ENCODE measurements at regions not wholly inside any gene's neighbourhood (a gene's known extent, or its start where the extent isn't known, plus 50 kb on each side); places are given as distances from the start of the nearest gene placed in this dataset.
"Not testable (repeated sequence)": the region's sequence is repeated elsewhere in the genome, so short reads cannot be mapped to it uniquely, and the experiment has no call there.

DNA sequence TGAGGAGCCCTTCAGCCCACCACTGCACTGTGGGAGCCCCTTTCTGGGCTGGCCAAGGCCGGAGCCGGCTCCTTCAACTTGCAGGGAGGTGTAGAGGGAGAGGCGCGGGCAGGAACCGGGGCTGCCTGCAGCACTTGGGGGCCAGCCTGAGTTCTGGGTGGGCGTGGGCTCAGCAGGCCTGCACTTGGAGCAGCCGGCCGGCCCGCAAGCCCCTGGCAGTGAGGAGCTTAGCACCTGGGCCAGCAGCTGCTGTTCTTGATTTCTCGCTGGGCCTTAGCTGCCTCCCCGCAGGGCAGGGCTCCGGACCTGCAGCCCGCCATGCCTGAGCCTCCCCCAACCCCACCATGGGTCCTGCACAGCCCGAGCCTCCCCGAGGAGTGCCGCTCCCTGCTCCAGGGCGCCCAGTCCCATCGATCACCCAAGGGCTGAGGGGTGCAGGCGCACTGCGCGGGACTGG lies 101.7 kb upstream of the ADGRB3 start:
- TF ChIP-seq, protein P1, sequence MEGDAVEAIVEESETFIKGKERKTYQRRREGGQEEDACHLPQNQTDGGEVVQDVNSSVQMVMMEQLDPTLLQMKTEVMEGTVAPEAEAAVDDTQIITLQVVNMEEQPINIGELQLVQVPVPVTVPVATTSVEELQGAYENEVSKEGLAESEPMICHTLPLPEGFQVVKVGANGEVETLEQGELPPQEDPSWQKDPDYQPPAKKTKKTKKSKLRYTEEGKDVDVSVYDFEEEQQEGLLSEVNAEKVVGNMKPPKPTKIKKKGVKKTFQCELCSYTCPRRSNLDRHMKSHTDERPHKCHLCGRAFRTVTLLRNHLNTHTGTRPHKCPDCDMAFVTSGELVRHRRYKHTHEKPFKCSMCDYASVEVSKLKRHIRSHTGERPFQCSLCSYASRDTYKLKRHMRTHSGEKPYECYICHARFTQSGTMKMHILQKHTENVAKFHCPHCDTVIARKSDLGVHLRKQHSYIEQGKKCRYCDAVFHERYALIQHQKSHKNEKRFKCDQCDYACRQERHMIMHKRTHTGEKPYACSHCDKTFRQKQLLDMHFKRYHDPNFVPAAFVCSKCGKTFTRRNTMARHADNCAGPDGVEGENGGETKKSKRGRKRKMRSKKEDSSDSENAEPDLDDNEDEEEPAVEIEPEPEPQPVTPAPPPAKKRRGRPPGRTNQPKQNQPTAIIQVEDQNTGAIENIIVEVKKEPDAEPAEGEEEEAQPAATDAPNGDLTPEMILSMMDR (IDR thresholded peaks at IDR 0.05; ENCODE audit: insufficient read depth, missing control alignments) = no peak
- FAIRE-seq (no peak), DNase-seq (ENCODE audit: insufficient read length, low spot score) (no peak)

DNA sequence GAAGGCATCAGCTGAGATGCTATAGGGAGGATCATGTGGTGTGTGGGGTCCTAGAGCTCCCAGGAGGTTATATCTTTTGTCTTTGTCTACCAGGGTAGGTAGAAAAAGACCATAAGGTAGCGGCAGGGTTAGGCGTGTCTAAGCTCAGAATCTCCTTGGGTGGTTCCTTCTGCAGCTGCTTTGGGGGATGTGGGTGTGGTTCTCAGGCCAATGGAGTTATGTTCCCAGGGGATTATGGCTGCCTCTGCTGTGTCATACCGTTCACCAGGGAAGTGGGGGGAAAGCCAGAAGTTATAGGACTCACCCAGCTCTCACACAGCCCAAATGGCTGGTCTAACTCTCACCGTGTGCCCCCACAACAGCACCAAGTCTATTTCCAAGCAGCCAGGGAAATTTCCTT lies 107.4 kb upstream of the ADGRB3 start:
- DNase-seq (ENCODE audit: insufficient read length, low spot score) (no peak), FAIRE-seq (no peak)
- TF ChIP-seq, protein P1 (IDR thresholded peaks at IDR 0.05; ENCODE audit: insufficient read depth, missing control alignments) = no peak

DNA sequence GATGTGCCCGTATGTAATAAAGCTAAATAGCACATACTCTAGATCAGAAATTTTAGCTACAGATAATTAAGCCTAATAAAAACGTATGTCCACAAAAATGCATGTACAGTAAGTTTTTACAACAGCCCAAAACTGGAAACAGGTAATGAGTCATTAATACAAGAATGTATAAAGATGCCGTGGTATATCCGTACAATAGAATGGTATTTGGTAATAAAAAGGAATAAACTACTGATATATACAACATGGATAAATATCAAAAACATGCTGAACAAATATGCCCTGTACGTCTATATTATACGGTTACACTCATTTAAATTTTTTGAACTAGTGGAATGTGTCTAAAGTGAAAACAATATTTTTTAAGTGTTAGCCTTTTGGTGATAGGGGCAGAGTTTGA lies 128.2 kb upstream of the ADGRB3 start:
- TF ChIP-seq, protein P1 (IDR thresholded peaks at IDR 0.05; ENCODE audit: insufficient read depth, missing control alignments) = no peak
- FAIRE-seq (no peak), DNase-seq (ENCODE audit: insufficient read length, low spot score) (no peak)

DNA sequence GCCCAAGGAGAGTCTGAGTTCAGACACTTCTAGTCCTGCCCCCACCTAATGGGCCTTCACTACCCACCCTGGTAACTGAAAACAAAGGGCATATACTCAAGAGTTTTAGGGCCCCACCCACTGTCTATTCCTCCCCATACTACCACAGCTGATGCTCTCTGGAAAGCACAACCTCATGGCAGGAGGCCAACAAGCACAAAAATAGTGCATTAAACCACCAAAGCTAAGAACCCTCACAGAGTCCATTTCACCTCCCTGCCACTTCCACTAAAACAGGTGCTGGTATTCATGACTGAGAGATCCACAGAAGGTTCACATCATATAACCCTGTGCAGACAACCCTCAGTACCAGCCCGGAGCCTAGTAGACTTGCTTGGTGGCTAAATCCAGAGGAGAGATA lies 132.1 kb upstream of the ADGRB3 start:
- DNase-seq (ENCODE audit: insufficient read length, low spot score) = no peak
- TF ChIP-seq, protein P1 (IDR thresholded peaks at IDR 0.05; ENCODE audit: insufficient read depth, missing control alignments) = no peak
- no peak for FAIRE-seq

DNA sequence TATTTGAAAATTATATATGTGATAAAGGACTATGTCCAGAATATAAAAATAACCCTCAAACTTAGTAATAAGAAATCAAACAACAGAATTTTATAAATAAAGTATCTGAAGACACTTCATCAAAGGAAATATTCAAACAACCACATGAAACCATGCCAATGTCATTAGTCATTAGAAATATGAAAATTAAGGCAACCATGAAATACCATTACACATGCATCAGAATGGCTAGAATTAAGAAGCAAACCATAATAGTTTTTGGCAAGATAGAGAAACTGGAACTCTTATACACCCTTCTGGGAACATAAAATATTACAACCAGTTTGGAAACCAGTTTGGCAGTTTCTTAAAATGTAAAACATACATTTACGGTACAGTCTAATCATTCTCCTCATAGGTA lies 137.2 kb upstream of the ADGRB3 start:
- TF ChIP-seq, protein P1 (IDR thresholded peaks at IDR 0.05; ENCODE audit: insufficient read depth, missing control alignments) = no peak
- DNase-seq (ENCODE audit: insufficient read length, low spot score) (no peak), FAIRE-seq (no peak)

DNA sequence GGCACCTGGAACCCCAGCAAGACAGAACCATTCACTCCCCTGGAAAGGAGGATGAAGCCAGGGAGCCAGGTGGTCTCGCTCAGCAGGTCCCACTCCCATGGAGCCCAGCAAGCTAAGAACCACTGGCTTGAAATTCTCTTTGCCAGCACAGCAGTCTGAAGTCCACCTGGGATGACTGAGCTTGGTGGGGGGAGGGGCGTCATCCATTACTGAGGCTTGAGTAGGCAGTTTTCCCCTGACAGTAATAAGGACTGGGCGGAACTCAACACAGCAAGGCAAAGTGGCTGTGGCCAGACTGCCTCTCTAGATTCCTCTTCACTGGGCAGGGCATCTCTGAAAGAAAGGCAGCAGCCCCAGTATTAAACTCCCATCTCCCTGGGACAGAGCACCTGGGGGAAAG lies 140.2 kb upstream of the ADGRB3 start:
- not testable (repeated sequence) for FAIRE-seq; DNase-seq (ENCODE audit: insufficient read length, low spot score)

DNA sequence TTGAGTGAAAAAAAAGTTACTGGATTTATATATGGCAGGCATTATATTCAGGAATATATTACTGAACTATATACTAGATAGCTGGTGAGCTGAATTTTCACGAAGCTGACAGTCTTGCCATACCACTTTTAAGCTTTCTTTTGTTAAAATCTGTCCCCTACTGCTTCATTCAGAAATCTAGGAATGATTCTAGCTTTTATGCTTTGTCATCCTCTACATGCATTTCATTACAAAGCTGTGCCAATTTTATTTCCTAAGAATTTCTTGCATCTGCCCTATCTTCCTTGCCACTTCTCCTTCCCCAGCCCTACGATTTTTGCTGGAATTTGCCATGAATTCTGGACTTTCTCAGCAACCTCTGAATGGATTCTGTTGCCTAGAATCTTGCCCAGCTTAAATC lies 158.5 kb upstream of the ADGRB3 start:
- FAIRE-seq (no peak), DNase-seq (ENCODE audit: insufficient read length, low spot score) (no peak)
- TF ChIP-seq, protein P1 (IDR thresholded peaks at IDR 0.05; ENCODE audit: insufficient read depth, missing control alignments) = no peak
